Esophagus muscularis mucosa (tissue), 4 donors: ENCODE measurements at regions not wholly inside any gene's neighbourhood (a gene's known extent, or its start where the extent isn't known, plus 50 kb on each side); places are given as distances from the start of the nearest gene placed in this dataset.

Source experiments
- CTCF ChIP-seq, 3 experiments: fragments of 200-600 bp in 2 of 3; fragments of 450-650 bp in 1 of 3; sonication (generic) in 2 of 3; IDR thresholded peaks; one replicate each; pipeline ENCODE4 v1.5.1; 2017 to 2019; ENCODE audit warnings: antibody characterized with exemption in 3 of 3, mild to moderate bottlenecking in 2 of 3, moderate library complexity in 1 of 3
- EP300 ChIP-seq: sonication (generic); formaldehyde crosslinking; IDR thresholded peaks from one replicate; pipeline ENCODE4 v1.6.1; 2017; ENCODE audit warnings: antibody characterized with exemption
- POLR2AphosphoS5 ChIP-seq, 2 donors: sonication (generic); formaldehyde crosslinking; IDR thresholded peaks; one replicate each; pipeline ENCODE4 v1.6.1; 2017; ENCODE audit warnings: antibody characterized with exemption in 2 of 2

GRCh38 chr10:112896273-112896672 is 53.8 kb upstream of the TCF7L2 start:
- TF ChIP-seq CTCF (IDR thresholded peaks at IDR 0.05), result no peak
- TF ChIP-seq POLR2AphosphoS5 (IDR thresholded peaks at IDR 0.05), result no peak
- no peak for TF ChIP-seq EP300
